Heart left ventricle (tissue), 16 donors: ENCODE measurements at regions not wholly inside any gene's neighbourhood (a gene's known extent, or its start where the extent isn't known, plus 50 kb on each side); places are given as distances from the start of the nearest gene placed in this dataset.

Source experiments
- ATAC-seq, 4 donors: fragments of 200-7000 bp; cut with Tn5 transposase; one replicate each; pipeline ENCODE4 v1.9.1; 2020 to 2022; ENCODE audit warnings: moderate library complexity in 4 of 4, mild to moderate bottlenecking in 3 of 4, moderate number of reproducible peaks in 1 of 4
- DNase-seq, 5 donors: peaks; one replicate each; pipeline ENCODE4 v3.0.0-alpha.2; 2020
- H3K27ac ChIP-seq, 12 donors: fragments of 200-600 bp; sonication (generic) in 4 of 12; one replicate each; pipeline versions ENCODE4 v1.5.0 to v1.8.0; 2016 to 2022; ENCODE audit warnings: mild to moderate bottlenecking in 2 of 12
- H3K27me3 ChIP-seq, 9 donors: fragments of 200-600 bp; sonication (generic) in 2 of 9; one replicate each; pipeline versions ENCODE4 v1.5.1 to v1.8.0; 2016 to 2022; ENCODE audit warnings: mild to moderate bottlenecking in 3 of 9
- H3K36me3 ChIP-seq, 9 donors: fragments of 200-600 bp; sonication (generic) in 2 of 9; one replicate each; pipeline versions ENCODE4 v1.5.0 to v1.8.0; 2018 to 2022; ENCODE audit warnings: mild to moderate bottlenecking in 2 of 9
- H3K4me1 ChIP-seq, 12 donors: fragments of 200-600 bp; sonication (generic) in 4 of 12; one replicate each; pipeline versions ENCODE4 v1.5.0 to v1.8.0; 2016 to 2022; ENCODE audit warnings: mild to moderate bottlenecking in 3 of 12
- H3K4me3 ChIP-seq, 12 donors: fragments of 200-600 bp; sonication (generic) in 4 of 12; one replicate each; pipeline versions ENCODE4 v1.5.0 to v1.8.0; 2017 to 2022; ENCODE audit warnings: mild to moderate bottlenecking in 9 of 12, moderate library complexity in 4 of 12
- H3K9me3 ChIP-seq, 12 donors: fragments of 200-600 bp; sonication (generic) in 4 of 12; one replicate each; pipeline versions ENCODE4 v1.5.0 to v1.8.0; 2016 to 2022; ENCODE audit warnings: mild to moderate bottlenecking in 1 of 12
- POLR2A ChIP-seq, 2 donors: fragments of 450-650 bp; IDR thresholded peaks; one replicate each; pipeline ENCODE4 v1.6.1; 2017; ENCODE audit warnings: antibody characterized with exemption in 2 of 2, mild to moderate bottlenecking in 2 of 2, moderate library complexity in 2 of 2
- WGBS, 4 donors: extraction: QIAGEN DNeasy Blood & Tissue Kit in 2 of 4; methylation state at CpG; one replicate each; pipeline versions ENCODE4 v1.1.5 to v1.1.7; 2013 to 2018; 5-methylcytosine and 5-hydroxymethylcytosine counted together
- intact Hi-C, 10 donors: fragments of 100-400 bp; cut with DNase I; formaldehyde crosslinking; loops; one replicate each; pipeline versions ENCODE4 v1.11.1 to v1.14.2; 2022
- TF ChIP-seq, protein P1 (sequence below), 12 donors: fragments of 200-600 bp; sonication (generic) in 4 of 12; IDR thresholded peaks; one replicate each; pipeline versions ENCODE4 v1.5.0 to v1.8.0; 2018 to 2022; ENCODE audit warnings: antibody characterized with exemption in 12 of 12, mild to moderate bottlenecking in 5 of 12
- donor health status: ischemic (EF 13 %, LVEDD 7.1; RV severe dilation, severe dysfunction).
- donor health status: healthy with polysubstance abuse.
- donor health status: DM: no; HTN: yes; CAD: no.
- donor health status: DM: no; HTN: no; CAD: no.
- donor health status: ischemic (EF 25% LVEDD 6.9; RV normal size, moderate dysfunction).
- donor health status: ischemic (EF 25% LVEDD 5.7; RV mildly dilated, moderate dysfunction).
- donor health status: healthy.
- donor health status: DM: yes; HTN: yes; CAD: no.
- donor health status: ischemic (EF 35%, LVEDD 5.7; RV mildly dilated, moderate dysfunction).
- donor health status: nonischemic (EF 11% LVEDD 7.7; RV severe dilation, severe dysfunction).
- donor health status: DM: yes; HTN: yes; CAD: no.
- donor health status: PGD.
- donor health status: ischemic (EF 29% LVEDD 5.4; RV normal size, mild dysfunction).
- donor health status: nonischemic (EF 23%, LVEDD 6.1; RV moderate dilation, normal function).

- no peaks in the 10 kb centered on the region for H3K27me3 ChIP-seq
- intact Hi-C loops = no loop called here
- DNase-seq (no peak), ATAC-seq (no peak)
- WGBS, 4 donors = 90 to 95% (median 94%) methylated on average over 2 of the region's 2 CpGs
- H3K4me3 ChIP-seq = no peak overlapping the region
- H3K36me3 ChIP-seq = no peaks in the 10 kb centered on the region
- H3K9me3 ChIP-seq = no peaks in the 10 kb centered on the region
- no peak overlapping the region for H3K27ac ChIP-seq
- H3K4me1 ChIP-seq = peaks cover 0 to 4% (median 0%) of the 10 kb centered on the region in 12 donors
- TF ChIP-seq POLR2A (IDR thresholded peaks at IDR 0.05) = no peak
- TF ChIP-seq, protein P1, sequence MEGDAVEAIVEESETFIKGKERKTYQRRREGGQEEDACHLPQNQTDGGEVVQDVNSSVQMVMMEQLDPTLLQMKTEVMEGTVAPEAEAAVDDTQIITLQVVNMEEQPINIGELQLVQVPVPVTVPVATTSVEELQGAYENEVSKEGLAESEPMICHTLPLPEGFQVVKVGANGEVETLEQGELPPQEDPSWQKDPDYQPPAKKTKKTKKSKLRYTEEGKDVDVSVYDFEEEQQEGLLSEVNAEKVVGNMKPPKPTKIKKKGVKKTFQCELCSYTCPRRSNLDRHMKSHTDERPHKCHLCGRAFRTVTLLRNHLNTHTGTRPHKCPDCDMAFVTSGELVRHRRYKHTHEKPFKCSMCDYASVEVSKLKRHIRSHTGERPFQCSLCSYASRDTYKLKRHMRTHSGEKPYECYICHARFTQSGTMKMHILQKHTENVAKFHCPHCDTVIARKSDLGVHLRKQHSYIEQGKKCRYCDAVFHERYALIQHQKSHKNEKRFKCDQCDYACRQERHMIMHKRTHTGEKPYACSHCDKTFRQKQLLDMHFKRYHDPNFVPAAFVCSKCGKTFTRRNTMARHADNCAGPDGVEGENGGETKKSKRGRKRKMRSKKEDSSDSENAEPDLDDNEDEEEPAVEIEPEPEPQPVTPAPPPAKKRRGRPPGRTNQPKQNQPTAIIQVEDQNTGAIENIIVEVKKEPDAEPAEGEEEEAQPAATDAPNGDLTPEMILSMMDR (IDR thresholded peaks at IDR 0.05) = no peak
Observed at GRCh38 chr1:208639382-208639781, 395.2 kb upstream of the PLXNA2 start.

DNA sequence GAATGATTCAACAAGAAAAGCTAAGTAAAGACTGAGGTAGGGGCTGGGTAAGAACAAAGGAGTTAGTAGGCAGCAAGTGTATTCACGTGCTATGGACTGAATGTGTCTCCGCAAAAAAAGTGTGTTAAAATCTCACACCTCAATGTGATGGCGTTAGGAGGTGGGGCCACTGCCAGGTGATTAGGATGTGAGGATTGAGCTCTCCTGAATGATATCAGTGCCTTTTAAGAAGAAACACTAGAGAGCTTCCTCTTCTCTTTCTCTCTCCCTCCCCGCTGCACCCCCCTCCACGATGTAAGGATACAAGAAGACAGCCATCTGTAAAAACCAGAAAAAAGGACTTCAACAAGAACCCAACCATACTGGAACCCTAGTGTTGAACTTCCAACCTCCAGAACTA lies 396.1 kb upstream of the PLXNA2 start:
- DNase-seq = no peak
- Histone ChIP-seq H3K27me3 (no peaks in the 10 kb centered on the region), H3K4me1 (peaks cover 0 to 4% (median 0%) of the 10 kb centered on the region in 12 donors), H3K9me3 (no peaks in the 10 kb centered on the region), H3K4me3 (no peak overlapping the region), H3K27ac (no peak overlapping the region), H3K36me3 (no peaks in the 10 kb centered on the region)
- intact Hi-C loops = no loop called here
- TF ChIP-seq, protein P1 (IDR thresholded peaks at IDR 0.05) = no peak
- TF ChIP-seq POLR2A (IDR thresholded peaks at IDR 0.05) = no peak
- no peak for ATAC-seq
- 85 to 89% (median 88%) methylated on average over 5 of the region's 5 CpGs for WGBS, 4 donors

GRCh38 chr1:208641579-208642280 lies 397.5 kb upstream of the PLXNA2 start:
- DNase-seq (no peak), ATAC-seq (no peak)
- Histone ChIP-seq H3K27ac (no peak overlapping the region), H3K4me3 (no peak overlapping the region), H3K9me3 (no peaks in the 10 kb centered on the region), H3K36me3 (no peaks in the 10 kb centered on the region), H3K4me1 (peaks cover 0 to 4% (median 0%) of the 10 kb centered on the region in 12 donors), H3K27me3 (no peaks in the 10 kb centered on the region)
- intact Hi-C loops = no loop called here
- WGBS, 4 donors = 64 to 89% (median 88%) methylated on average over 4 of the region's 4 CpGs
- TF ChIP-seq POLR2A (IDR thresholded peaks at IDR 0.05) = no peak
- TF ChIP-seq, protein P1 (IDR thresholded peaks at IDR 0.05) = no peak

DNA sequence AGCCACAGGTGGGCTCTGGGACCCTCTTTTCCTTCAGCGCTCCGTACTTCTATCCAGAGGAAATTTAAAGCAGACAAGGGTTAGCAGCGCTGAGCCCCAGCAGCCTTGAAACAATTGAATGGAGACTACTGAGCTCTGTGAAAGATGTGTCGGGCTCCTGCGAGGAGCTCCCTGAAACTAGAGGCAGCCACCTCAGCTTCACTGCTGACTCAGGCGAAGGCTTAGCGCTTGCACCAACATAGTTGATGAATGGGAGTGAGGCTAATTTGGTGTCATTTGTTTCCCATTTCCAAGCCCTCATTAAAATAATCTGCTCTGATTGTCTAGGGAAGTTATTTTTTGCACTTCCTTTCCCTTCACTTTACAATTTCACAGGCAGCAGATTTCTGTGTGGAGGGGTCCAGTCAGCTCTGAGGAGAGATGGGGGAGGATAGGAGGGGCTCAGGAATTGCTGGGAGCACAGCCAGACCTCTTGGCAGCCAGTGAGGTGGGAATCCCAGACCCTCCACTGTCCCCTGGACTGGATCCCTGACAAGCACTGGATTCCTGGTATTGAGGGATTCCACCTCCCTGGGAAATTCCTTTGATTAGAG lies 398.9 kb upstream of the PLXNA2 start:
- ATAC-seq (peak in 1 of 4 donors; percentile 24), DNase-seq (peak in 1 of 5 donors; percentile 8)
- WGBS, 4 donors = 54 to 63% (median 56%) methylated on average over 7 of the region's 7 CpGs
- no peaks in the 10 kb centered on the region for H3K36me3 ChIP-seq
- peaks cover 0 to 4% (median 0%) of the 10 kb centered on the region in 12 donors for H3K4me1 ChIP-seq
- H3K9me3 ChIP-seq = no peaks in the 10 kb centered on the region
- intact Hi-C loops = no loop called here
- H3K4me3 ChIP-seq = no peak overlapping the region
- no peak for TF ChIP-seq POLR2A (IDR thresholded peaks at IDR 0.05)
- TF ChIP-seq, protein P1 (IDR thresholded peaks at IDR 0.05) = no peak
- peaks cover 0 to 4% (median 0%) of the 10 kb centered on the region in 9 donors for H3K27me3 ChIP-seq
- no peak overlapping the region for H3K27ac ChIP-seq
